NOMO-1 (cell line): ENCODE measurements at regions not wholly inside any gene's neighbourhood (a gene's known extent, or its start where the extent isn't known, plus 50 kb on each side); places are given as distances from the start of the nearest gene placed in this dataset.
"Not testable (repeated sequence)": the region's sequence is repeated elsewhere in the genome, so short reads cannot be mapped to it uniquely, and the experiment has no call there.

Experiments
- DNase-seq, 2 experiments: peaks; one replicate each; lab custom pipeline; 2025; ENCODE audit not compliant: unreplicated experiment in 2 of 2; lab: John Stamatoyannopoulos, UW

GRCh38 chr14:45990252-45990651, 661.3 kb downstream of the RPL10L start:
- no peak for DNase-seq

- DNase-seq, result no peak
These were observed 675.6 kb downstream of the RPL10L start for GRCh38 chr14:45976001-45976400.

GRCh38 chr14:45972416-45972815, 679.2 kb downstream of the RPL10L start:
- DNase-seq, result no peak

GRCh38 chr14:45970621-45971020, 681.0 kb downstream of the RPL10L start:
- no peak for DNase-seq

GRCh38 chr14:45968037-45968436, 683.5 kb downstream of the RPL10L start:
- DNase-seq, result no peak

- no peak for DNase-seq
These were observed 696.5 kb upstream of the MIS18BP1 start for GRCh38 chr14:45949479-45949878.

GRCh38 chr14:45947830-45948229, 694.8 kb upstream of the MIS18BP1 start:
- DNase-seq, result no peak

GRCh38 chr14:45946251-45946650, 693.2 kb upstream of the MIS18BP1 start:
- no peak for DNase-seq

- no peak for DNase-seq
These were observed 687.3 kb upstream of the MIS18BP1 start for GRCh38 chr14:45940318-45940717.

- DNase-seq, result no peak
These were observed 686.6 kb upstream of the MIS18BP1 start for GRCh38 chr14:45939572-45939971.

GRCh38 chr14:45919995-45920394, 667.0 kb upstream of the MIS18BP1 start:
- DNase-seq, result not testable (repeated sequence)

- DNase-seq, result no peak
These were observed 663.4 kb upstream of the MIS18BP1 start for GRCh38 chr14:45916340-45916953.

GRCh38 chr14:45907782-45908181, 654.8 kb upstream of the MIS18BP1 start:
- DNase-seq, result no peak

- DNase-seq, result no peak
These were observed 653.3 kb upstream of the MIS18BP1 start for GRCh38 chr14:45906257-45906656.

GRCh38 chr14:45905672-45906071, 652.7 kb upstream of the MIS18BP1 start:
- no peak for DNase-seq

GRCh38 chr14:45904314-45904713, 651.3 kb upstream of the MIS18BP1 start:
- DNase-seq, result no peak

GRCh38 chr14:45902241-45902640, 649.2 kb upstream of the MIS18BP1 start:
- no peak for DNase-seq

- no peak for DNase-seq
These were observed 644.4 kb upstream of the MIS18BP1 start for GRCh38 chr14:45897439-45897838.

GRCh38 chr14:45893127-45893526, 640.1 kb upstream of the MIS18BP1 start:
- DNase-seq, result no peak

- no peak for DNase-seq
These were observed 638.5 kb upstream of the MIS18BP1 start for GRCh38 chr14:45891417-45892080.

GRCh38 chr14:45888766-45889285, 635.8 kb upstream of the MIS18BP1 start:
- DNase-seq, result not testable (repeated sequence)

GRCh38 chr14:45877981-45878380, 625.0 kb upstream of the MIS18BP1 start:
- DNase-seq, result no peak
